ENCODE measurements at regions not wholly inside any gene's neighbourhood (a gene's known extent, or its start where the extent isn't known, plus 50 kb on each side); places are given as distances from the start of the nearest gene placed in this dataset.
"Not testable (repeated sequence)": the region's sequence is repeated elsewhere in the genome, so short reads cannot be mapped to it uniquely, and the experiment has no call there.

DNA sequence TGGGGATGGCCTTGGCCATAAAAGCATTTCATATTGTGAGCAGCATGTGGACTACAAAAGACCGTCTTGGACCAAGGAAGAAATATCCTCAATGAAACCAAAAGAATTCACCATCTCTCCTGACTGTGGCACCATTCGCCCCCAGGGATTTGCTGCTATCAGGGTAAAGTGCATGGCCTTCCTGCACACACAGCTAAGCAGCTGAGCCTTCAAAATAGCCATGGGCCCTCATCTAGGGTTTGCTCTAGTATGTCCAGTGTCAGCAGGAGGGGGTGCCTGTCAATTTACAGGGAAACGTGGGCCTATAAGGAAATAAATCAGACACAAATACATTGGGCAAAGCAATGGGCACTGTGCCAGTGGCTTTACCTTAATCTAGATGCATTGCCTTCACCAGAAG lies 296.6 kb upstream of the NBPF12 start:
- not testable (repeated sequence) for DNase-seq (ENCODE audit: low read depth)

DNA sequence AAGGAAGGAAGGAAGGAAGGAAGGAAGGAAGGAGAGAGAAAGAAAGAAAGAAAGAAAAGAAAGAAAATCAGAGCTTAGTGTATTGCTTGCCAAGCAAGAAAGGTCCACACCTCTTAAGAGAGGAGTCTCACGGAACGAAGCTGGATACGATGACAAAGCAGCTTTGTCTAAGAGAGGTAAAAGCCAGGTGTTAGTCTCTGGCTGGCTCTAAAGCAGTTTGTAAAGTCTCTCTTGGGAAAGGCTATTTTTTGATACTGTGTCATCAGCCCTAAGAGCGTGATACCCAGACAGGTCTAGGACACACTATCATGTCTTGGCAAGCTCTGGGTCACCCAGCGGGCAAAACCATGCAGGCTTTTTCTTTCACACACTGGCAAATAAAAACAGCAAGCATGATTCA lies 297.5 kb upstream of the NBPF12 start:
- DNase-seq (ENCODE audit: low read depth) = not testable (repeated sequence)

DNA sequence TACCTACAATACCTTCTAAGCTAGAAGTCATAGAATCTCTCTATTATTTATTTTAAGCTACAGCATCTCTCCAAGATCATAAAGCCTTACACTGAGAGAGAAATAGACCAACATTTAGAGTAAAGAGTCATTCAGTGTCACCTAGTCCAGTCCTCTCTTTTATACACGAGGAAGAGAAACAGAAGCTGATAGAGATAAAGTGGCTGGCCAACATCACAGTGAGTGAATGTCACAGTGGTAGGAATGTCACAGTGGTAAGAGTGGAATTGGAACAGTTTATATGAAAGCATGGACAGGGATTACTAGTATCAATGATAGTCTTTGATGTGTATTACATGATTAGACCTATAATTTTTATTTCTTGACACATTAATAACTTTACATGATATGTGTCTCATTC lies 307.8 kb upstream of the NBPF12 start:
- not testable (repeated sequence) for DNase-seq (ENCODE audit: low read depth)

DNA sequence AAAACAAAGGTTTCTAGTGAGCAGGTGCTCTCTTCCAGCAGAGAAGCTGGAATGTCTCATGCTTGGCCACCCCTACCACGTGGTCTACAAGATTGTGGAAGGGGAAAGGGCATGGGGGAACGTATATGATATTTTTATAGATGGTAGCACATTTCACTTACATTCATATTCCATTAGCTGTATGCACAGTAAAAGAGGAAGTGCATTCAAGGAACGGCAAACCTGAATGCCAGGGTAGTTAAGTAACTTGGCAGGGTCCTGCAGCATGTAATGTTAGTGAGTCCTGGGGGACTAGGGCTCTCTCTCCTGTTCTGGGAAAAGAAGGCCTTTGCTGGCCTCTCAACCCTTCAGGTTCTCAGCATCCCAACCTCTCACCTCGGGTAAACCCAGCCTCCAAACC lies 319.5 kb upstream of the NBPF12 start:
- DNase-seq (ENCODE audit: low read depth) = not testable (repeated sequence)

DNA sequence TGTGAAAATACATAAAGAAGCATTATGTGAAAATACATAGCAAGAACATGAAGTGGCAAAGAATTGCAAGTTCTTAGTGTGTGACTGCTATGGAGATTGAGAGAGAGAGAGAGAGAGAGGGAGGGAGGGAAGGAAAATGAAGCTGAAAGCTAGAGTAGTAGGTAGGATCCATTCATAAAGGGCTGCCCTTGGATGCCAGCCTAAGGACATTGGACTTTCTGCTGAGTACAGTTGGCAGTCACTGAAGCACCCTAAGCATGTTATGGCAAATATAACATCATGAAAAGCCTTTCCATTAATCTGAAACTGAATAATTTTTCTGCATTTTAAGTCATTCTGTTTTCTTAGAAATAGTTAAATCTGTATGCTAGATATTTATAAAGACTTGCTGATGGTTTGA lies 333.4 kb upstream of the NBPF12 start:
- not testable (repeated sequence) for DNase-seq (ENCODE audit: low read depth)

DNA sequence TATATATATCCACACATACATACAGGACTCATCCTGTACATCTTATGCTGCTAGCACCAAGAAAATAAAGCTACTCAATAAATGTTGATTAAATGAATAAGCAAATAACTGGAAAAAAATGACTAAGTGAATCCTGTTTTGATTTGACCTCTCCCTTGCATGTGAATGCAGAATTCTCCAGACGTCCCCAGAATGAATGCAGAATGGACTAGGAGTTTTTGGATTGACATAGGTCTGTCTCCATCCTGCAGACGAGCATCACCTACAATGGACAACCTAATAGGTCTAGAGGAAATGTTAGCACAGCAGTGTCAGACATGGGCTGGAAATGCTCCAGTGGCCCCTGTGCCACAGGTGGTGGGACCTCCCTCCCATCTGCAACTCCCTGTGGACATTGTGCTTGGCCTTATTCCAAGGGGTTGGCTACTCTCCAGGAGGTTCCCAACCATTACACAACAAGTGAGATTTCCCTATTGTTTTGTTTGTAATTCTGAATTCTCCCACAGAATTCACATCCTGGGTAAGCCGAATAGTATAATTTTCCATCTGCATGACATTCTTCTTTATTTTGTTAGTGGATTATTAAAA lies 337.3 kb upstream of the NBPF12 start:
- not testable (repeated sequence) for DNase-seq (ENCODE audit: low read depth)

DNA sequence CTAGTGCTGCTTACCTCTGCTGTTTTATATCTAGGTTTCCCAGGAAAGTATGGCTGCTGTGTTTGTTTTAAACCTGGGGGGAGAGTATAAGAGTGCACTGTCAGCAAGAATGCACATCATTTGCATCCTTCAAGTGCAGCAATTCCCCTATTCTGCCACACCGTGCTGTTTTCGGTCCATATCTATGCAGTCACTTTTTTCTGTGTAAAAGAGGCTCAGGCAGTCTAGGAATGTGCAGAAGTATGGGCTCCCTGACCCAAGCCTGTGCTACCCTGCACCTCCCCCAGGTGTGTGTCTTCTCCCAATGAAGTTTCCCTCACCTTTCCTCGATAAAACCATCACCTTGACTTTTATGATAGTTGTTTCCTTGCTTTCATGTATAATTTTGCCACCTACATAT lies 338.2 kb upstream of the NBPF12 start:
- not testable (repeated sequence) for DNase-seq (ENCODE audit: low read depth)

DNA sequence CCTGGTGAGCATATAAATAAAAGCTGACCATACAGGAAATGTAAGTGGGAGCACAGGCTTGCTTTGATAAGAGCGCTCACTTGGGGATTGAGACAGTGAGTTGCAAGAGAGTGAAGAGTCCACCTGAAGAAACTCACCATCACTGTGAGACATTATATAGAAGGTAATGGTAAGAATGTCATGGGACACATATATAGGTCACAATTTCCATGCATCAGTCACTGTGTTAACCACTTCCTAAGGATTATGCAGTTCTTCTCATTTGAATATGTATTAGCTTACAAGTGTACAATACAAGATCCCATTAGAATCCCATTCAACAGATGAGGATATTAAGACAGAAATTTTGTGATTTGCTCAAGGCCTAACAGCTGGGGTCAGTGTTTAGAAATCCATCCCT lies 352.4 kb upstream of the NOTCH2NLA start:
- not testable (repeated sequence) for DNase-seq (ENCODE audit: low read depth)

DNA sequence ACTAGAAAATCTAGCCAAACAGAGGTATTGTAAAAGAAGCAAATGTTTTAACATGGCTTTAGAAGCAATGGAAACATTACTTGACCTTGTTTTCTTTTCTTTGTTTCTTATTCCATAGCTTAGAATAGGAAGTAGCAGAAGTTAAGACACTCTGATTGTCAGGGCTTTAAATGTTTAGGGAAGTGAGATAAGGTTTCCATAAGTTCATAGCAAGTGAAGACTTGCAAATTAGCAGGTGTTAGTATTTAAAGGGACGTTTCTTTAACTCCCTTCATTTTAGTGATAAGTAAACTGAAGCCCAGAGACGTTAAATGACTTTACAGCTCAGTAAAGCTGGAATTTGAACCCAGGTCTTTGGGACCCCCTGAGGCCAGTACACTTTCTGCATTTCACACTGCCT lies 338.7 kb upstream of the NOTCH2NLA start:
- not testable (repeated sequence) for DNase-seq (ENCODE audit: low read depth)

DNA sequence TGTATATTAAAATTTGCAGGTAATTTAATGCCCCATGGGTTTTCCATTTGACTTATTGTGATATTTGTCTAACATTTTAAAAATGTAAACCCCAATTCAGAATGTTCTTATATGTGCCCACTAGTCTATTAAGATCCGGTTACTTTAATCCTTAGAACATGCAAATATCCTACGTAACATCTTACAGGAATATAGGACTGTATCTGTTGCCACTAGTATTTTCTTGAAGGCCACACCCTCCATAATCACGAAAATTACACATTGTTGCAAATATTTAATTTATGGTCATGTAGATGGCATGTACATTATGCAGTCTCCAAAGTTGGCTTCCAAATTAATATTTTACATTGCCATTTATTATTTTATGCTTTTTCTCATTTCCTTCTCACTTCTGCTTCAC lies 329.2 kb upstream of the NOTCH2NLA start:
- DNase-seq (ENCODE audit: low read depth) = not testable (repeated sequence)

DNA sequence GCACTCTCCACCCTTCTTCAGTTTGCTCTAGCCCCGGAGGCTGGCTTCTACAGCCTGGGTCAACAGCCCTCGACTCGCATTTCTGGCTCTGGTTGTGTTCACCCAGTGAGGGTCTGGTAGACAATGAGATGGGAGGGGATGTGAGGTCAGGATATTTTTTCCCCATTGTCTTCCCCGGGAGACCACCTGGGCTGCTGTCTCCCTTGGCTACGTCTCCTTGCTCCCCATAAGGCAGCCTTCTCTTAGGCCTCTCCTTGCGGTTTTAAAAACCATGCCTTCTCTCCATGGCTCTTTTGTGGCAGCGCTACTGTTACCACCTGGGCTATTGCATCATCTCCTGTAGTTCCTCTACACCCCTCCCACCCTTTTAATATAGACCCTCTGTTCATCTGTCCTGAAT lies 327.6 kb upstream of the NOTCH2NLA start:
- not testable (repeated sequence) for DNase-seq (ENCODE audit: low read depth)

DNA sequence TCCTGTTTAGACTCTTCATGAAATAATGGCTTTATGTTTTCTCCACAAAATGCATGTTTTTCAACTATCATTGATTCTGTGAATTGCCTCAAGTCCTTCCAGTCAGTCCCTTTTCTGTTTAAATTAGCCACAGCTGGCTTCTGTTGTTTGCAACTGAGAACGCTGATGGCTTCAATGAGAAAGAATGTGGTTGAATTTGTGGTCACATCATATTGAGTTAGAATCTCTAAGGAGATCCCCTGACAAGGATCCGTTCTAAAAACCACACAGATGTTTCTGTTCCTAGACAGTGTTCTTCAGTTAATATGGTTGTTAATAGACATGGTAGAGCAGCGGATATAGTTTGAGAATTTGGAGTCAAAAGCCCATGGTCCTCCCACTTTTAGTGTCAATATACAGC lies 323.6 kb upstream of the NOTCH2NLA start:
- DNase-seq (ENCODE audit: low read depth) = not testable (repeated sequence)

DNA sequence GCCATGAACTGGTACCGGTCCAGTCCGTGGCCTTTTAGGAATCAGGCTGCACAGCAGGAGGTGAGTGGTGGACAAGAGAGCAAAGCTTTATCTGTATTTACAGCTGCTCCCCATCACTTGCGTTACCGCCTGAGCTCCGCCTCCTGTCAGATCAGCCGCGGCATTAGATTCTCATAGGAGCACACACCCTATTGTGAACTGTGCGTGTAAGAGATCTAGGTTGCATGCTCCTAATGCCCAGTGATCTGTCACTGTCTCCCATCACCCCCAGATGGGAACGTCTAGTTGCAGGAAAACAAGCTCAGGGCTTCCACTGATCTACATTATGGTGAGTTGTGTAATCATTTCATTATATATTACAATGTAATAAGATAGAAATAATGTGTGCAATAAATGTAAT lies 319.9 kb upstream of the NOTCH2NLA start:
- DNase-seq (ENCODE audit: low read depth) = not testable (repeated sequence)

DNA sequence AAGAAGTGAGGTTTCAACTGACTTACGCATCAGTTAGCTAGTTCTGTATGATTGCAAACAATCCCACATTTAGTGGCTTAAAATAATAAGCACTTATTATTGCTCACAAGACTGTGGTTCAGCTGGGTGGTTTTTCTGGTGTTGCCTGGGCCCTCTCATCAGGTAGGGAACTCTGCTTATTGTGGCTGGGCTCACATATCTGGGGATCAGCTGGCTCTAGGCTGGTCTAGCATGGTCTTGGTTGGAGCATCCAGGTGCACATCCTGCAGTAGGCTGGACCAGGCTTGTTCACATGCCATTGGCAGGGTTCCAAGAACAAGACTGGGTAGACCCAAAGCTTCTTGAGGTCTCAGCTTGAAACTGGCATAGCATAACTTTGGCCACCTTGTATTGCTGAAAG lies 317.4 kb upstream of the NOTCH2NLA start:
- DNase-seq (ENCODE audit: low read depth) = not testable (repeated sequence)

DNA sequence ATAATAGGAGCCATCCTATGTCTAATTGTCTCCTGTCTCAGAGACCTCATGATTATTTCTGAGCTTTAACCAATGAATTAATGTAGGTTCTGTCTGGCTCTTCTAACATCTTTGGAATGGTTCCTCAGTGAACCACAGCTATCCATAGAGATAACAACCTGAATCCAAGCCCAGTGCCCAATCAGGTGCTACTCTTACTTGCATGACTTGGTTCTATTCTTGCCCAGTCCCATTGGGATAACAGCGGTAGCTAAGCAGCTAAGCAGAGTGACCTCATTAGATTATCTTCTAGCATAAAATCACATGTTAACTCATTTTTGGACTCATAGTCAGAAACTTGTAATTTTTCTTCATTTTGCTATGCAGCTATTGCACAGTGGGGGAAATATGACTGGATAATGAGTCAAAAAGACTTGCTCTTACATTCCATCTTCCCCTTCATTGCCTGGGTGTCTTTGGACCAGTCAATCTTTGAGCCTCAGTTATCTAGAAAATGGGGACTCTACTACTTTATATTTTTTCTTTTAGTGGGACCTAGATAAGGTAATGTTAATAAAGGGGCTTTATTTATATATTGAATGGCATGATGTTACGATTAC lies 309.1 kb upstream of the NOTCH2NLA start:
- DNase-seq (ENCODE audit: low read depth) = not testable (repeated sequence)

DNA sequence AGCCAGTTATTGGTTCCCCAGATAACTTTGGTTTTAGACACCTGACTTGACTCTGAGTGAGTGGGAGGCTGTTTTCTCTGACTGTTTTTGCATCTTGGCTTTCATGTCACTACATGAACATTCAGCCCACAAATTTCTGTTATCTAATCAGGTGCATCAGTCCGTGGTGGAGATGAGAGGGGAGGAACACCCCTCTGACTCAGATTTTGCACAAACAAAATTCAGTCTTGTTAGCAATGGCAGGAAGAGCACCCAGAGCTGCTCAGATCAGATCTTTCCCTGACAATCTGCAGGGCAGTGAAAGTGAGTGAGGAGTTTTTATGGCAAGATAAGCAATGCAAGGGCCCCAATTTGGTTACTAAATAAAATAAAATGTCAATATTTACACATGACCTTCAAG lies 307.2 kb upstream of the NOTCH2NLA start:
- not testable (repeated sequence) for DNase-seq (ENCODE audit: low read depth)

DNA sequence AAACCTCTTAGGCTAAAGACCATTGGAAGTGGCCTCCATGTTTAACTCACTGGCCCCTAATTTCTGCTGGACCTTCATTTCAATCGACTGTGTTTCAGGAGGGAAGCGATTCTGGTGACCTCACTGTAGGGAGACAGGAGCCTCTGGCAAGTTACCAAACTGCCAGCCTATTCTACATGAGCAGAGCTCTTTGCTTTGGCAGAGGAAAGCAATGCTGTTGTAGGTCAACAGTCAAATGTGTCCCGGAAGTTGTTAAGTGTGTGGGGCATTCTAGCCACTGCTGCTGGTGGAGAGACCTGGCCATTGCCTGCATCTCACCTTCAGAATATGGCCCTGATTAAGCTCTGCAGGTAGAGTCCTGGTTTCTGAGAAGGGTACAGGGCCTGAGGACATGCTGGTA lies 306.8 kb upstream of the NOTCH2NLA start:
- not testable (repeated sequence) for DNase-seq (ENCODE audit: low read depth)

DNA sequence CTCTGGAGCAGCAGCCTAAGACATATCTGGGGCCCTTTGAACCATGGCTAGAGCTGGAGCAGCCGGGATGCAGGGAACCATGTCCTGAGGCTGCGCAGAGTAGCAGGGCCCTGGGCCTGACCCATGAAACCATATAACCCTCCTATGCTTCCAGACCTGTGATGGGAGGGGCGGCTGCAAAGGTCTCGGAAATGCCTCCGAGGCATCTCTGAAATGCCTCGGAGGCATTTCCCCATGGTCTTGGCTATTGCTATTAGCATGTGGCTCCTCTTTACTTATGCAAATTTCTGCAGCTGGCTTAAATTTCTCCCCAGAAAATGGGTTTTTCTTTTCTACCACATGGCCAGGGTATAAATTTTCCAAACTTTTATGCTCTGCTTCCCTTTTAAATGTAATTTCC lies 302.1 kb upstream of the NOTCH2NLA start:
- not testable (repeated sequence) for DNase-seq (ENCODE audit: low read depth)

DNA sequence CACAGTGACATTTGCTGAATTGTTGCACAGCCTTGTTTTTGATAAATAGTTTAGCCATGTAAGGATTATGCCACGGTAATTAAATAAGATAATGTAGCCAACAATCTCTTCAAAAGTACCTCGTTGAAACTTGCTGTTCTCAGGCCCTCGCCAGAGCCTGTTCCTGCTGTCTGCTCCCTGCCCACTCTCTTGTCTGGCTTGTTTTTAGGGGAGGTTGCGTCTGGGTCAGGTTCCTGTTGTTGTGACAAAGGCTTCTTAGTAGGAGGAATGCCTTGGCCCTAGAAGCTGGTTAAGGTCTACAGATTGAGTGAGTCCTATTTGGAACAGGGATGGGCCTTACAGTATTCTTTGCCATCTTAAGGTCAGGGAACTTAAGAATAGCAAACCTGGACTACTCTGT lies 294.0 kb upstream of the NOTCH2NLA start:
- DNase-seq (ENCODE audit: low read depth) = not testable (repeated sequence)

DNA sequence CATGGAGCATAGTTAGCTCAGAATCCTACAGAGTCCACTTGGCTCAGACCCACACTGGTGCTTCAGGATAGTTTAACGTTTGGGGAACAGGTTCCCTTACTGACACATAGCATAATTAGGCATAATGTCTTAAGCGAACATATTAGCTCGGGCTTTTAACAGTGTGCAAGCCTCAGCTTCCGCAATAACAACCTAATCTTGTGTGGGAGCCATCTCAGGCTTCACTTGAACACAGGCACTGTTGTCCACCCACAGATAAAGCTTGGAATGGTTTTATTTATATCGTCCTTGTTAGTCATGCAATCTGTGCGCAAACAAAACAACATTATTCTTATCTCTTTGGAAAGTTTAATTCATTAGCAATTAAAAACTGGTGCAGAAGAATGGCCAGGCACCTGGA lies 293.5 kb upstream of the NOTCH2NLA start:
- not testable (repeated sequence) for DNase-seq (ENCODE audit: low read depth)

DNA sequence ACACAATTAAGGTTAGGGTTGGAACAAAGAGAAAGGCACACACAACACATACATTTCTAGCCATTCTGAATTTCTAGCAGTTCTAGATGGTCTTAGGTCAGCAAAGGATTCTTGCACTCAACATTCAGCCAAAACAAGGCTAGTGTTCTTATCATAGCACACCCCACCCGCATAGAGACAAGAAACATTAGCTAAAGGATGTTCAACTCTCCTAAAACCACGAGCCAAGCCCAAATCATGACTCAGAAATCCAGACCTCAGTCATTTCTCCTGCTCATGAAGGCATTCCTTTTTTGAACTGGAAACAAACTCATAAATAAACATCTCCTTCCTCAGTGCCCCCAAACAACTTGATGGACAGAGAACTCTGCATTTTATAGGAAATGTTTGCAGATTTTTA lies 293.0 kb upstream of the NOTCH2NLA start:
- DNase-seq (ENCODE audit: low read depth) = not testable (repeated sequence)

DNA sequence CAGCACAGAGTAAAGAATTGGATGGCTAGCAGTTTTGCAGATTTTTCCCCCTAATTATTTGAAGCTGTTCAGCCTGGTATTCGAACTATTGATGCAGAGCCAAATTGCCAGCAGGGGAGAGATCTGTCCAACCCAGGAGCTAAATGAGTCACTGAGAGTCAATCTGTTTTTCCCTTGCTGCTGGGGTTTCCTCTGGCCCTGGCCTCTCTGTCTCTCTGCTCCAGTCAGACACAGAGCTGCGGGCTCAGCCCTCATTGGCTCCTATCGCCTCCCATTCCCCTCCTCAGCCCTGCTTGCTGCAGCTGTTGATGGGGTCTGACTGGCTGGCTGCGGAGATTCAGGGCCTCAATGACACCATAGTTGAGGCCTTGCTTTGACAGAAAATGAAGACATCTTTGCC lies 284.9 kb upstream of the NOTCH2NLA start:
- not testable (repeated sequence) for DNase-seq (ENCODE audit: low read depth)

DNA sequence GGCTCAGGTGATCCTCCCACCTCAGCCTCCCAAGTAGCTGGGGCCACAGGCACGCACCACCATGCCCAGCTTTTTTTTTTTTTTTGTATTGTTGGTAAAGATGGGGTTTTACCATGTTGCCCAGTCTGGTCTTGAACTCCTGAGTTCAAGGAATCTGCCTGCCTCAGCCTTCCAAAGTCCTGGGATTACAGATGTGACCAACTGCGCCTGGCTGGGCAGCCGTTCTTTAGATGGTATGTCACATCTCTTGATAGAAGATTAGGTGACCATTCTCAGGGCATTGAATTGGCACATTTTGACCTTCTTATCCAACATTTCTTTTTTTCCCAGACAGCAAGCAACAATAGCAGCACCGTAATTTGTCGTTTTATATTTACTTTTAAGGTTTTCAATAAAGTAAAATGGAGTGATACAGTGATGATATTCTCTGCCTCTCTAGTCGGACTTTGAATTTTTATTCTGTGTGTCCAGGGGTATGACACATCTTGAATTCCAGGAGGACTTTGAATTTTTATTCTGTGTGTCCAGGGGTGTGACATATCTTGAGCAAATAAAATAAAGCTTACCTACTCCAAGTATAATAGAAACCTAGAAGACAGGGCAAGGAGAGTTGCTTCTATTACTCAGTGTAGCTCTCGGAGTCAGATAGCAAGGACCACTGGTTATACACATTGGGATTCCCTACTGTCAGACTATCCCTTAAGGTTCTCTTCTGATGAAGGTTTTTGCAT lies 282.4 kb upstream of the NOTCH2NLA start:
- not testable (repeated sequence) for DNase-seq (ENCODE audit: low read depth)
